ENCODE measurements at regions not wholly inside any gene's neighbourhood (a gene's known extent, or its start where the extent isn't known, plus 50 kb on each side); places are given as distances from the start of the nearest gene placed in this dataset.
A peak's percentile ranks its signal among the peaks of the same experiment; 100 is the strongest.
"Not testable (repeated sequence)": the region's sequence is repeated elsewhere in the genome, so short reads cannot be mapped to it uniquely, and the experiment has no call there.

DNA sequence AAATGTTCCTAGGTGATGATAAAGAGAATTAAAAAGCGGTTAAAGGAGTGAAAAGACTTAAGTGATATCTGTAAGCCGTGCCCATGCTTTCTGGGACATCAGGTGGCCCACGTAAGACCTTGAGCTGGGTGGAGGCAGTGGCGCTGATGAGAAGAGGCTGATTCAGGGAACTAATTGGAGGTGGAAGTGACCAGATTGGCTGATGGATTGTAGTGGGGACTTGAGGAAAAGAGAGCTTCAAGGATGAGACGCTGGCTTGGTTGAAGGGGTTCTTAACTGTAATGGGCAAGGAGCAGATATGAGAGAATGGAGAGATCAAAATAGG, 69.1 kb upstream of the EP300 start:
- DNase-seq: peak; percentile 6

DNA sequence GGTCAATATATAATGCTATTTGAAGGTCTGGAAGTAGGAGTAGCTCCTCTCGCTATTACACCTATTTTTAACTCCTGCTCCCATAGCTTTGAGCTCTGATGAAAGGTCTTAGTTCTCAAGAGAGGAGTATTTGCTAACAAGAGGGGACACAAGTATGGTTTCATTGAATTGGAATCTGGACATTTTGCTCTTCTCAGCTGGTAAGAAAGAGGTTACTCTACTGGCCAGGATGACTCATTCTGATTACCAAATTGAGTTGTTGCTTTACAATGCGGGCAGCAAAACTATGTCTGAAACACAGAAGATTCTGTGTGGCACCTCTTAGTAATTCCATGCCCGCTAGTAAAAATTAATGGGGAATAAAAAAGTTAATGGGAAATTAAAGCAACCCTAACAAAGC, 63.6 kb upstream of the EP300 start:
- no peak for DNase-seq

DNA sequence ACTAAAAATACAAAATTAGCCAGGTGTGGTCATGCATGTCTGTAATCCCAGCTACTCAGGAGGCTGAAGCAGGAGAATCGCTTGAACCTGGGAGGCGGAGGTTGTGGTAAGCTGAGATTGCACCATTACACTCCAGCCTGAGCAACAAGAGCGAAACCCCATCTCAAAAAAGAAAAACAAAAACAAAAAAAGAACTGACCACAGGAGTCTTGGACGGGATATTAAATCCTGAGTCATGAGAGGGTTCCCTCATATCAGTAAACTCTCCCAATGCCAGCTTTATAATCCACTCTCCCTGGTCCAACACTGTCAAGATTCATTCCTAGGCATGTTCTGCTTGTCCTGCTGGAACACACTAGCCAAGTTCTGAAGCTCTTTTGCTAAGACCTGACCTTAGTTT, 61.5 kb upstream of the EP300 start:
- DNase-seq: no peak

DNA sequence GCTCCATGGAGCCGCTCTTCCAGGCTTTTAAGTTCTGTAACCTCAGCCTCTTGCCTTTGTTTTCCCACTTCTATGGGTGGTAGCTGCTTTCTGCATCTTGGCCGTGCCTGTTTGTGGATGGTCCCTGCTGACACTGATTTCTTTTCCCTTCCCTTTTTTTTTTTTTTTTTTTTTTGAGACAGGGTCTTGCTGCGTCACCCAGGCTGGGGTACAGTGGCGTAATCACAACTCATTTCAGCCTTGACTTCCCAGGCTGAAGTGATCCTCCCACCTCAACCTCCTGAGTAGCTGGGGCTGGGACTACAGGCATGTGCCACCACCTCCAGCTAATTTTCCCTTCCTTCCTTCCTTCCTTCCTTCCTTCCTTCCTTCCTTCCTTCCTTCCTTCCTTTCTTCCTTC, 57.7 kb upstream of the EP300 start:
- no peak for DNase-seq

DNA sequence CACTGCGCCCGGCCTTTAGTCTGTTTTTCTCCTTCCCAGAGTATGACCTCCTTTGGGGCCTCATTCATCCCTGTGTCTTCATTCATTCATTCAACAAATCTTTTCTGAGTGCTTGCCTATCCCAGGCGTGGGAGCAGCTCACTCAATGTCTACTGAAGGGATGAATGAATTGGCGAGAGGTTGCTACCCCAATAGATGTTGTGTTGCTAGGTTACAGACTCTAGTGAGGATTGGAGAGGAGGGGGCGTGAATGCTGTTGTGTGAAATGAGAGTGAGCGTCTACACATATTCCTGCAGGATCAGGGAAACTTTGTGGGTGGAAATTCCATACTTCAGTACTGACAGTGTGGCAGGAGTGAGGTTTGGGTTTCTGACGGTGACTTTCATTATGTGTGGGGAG, 55.5 kb upstream of the EP300 start:
- no peak for DNase-seq

DNA sequence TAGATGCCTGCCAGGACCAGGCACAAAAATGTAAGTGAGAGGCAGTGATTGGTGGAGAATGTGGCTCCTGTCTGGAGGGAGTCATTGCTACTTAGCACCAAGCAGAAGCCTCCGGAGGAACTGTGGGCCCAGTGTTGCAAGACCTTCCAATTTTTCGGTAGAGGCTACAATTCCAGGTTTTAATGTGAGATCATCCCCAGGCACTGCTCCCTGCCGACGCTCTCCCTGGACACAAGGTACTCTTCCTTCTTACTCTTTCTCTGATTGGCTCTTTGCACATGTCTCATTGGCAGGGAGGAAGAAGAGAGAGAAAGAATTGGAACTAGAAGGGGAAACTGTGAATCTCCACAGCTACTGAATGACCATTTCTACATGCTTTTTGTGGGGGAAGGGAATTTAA, 53.7 kb upstream of the EP300 start:
- DNase-seq: no peak

DNA sequence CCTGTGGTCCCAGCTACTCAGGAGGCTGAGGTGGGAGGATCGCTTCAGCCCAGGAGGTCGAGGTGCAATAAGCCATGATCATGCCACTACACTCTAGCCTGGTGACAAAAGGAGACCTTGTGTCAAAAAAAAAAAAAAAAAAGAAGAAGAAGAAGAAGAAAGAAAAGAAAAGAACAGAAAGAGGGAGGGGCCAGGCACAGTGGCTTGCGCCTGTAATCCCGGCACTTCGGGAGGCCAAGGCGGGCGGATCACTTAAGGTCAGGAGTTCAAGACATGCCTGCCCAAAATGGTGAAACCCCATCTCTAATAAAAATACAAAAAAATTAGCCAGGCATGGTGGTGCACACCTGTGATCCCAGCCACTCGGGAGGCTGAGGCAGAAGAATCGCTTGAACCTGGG, 52.8 kb upstream of the EP300 start:
- not testable (repeated sequence) for DNase-seq

GRCh38 chr22:41040483-41040882, 51.9 kb upstream of the EP300 start:
- no peak for DNase-seq

GRCh38 chr22:41041532-41041931, 50.9 kb upstream of the EP300 start:
- no peak for DNase-seq
